Urinary bladder (tissue), 3 donors: ENCODE measurements at regions not wholly inside any gene's neighbourhood (a gene's known extent, or its start where the extent isn't known, plus 50 kb on each side); places are given as distances from the start of the nearest gene placed in this dataset.

Source experiments
- DNase-seq: peaks from one replicate; pipeline ENCODE4 v3.0.0-alpha.2; 2015; ENCODE audit errors: extremely low spot score
- H3K27ac ChIP-seq: one replicate; pipeline ENCODE4 v1.5.1; 2013; ENCODE audit warnings: low read depth, mild to moderate bottlenecking, moderate library complexity
- H3K36me3 ChIP-seq: one replicate; pipeline ENCODE4 v1.6.1; 2013; ENCODE audit warnings: mild to moderate bottlenecking, moderate library complexity; ENCODE audit not compliant: insufficient read depth
- H3K4me1 ChIP-seq: one replicate; pipeline ENCODE4 v1.6.1; 2013; ENCODE audit warnings: mild to moderate bottlenecking, moderate library complexity; ENCODE audit not compliant: insufficient read depth
- H3K4me3 ChIP-seq: one replicate; pipeline ENCODE4 v1.5.1; 2013; ENCODE audit warnings: low read depth, low read length
- WGBS: extraction: QIAGEN DNeasy Blood & Tissue Kit; methylation state at CpG from one replicate; pipeline ENCODE4 v1.1.7; 2013; 5-methylcytosine and 5-hydroxymethylcytosine counted together
- donor health status: healthy with polysubstance abuse.
- donor health status: healthy.

GRCh38 chr4:96352051-96352517 lies 512.2 kb downstream of the PDHA2 start:
- Histone ChIP-seq H3K27ac (no peak overlapping the region), H3K4me3 (no peak overlapping the region), H3K36me3 (no peaks in the 10 kb centered on the region), H3K4me1 (no peaks in the 10 kb centered on the region)
- 50% methylated on average over 3 of the region's 3 CpGs for WGBS
- no peak for DNase-seq

GRCh38 chr4:96354036-96354712 lies 514.3 kb downstream of the PDHA2 start:
- 14% methylated on average over 2 of the region's 2 CpGs for WGBS
- H3K4me1 ChIP-seq, result no peaks in the 10 kb centered on the region
- H3K4me3 ChIP-seq, result no peak overlapping the region

GRCh38 chr4:96355414-96355813 lies 515.5 kb downstream of the PDHA2 start:
- H3K4me1 ChIP-seq, result no peaks in the 10 kb centered on the region
- no peak overlapping the region for H3K4me3 ChIP-seq
- H3K36me3 ChIP-seq, result no peaks in the 10 kb centered on the region
- WGBS, result 93% methylated on average over 2 of the region's 2 CpGs
- DNase-seq, result no peak
- no peak overlapping the region for H3K27ac ChIP-seq

More at GRCh38 chr4:96354036-96354712, 514.3 kb downstream of the PDHA2 start:
- DNase-seq, result no peak
- Histone ChIP-seq H3K27ac (no peak overlapping the region), H3K36me3 (no peaks in the 10 kb centered on the region)

- H3K4me3 ChIP-seq, result no peak overlapping the region
- H3K36me3 ChIP-seq, result no peaks in the 10 kb centered on the region
- no peak for DNase-seq
- H3K27ac ChIP-seq, result no peak overlapping the region
- H3K4me1 ChIP-seq, result no peaks in the 10 kb centered on the region
- 76% methylated on average over 2 of the region's 2 CpGs for WGBS
Observed at GRCh38 chr4:96356591-96357370, 516.9 kb downstream of the PDHA2 start.

- Histone ChIP-seq H3K4me3 (no peak overlapping the region), H3K36me3 (no peaks in the 10 kb centered on the region), H3K4me1 (no peaks in the 10 kb centered on the region), H3K27ac (no peak overlapping the region)
- WGBS, result 83% methylated on average over 1 of the region's 1 CpG
- no peak for DNase-seq
Observed at GRCh38 chr4:96366632-96367031, 526.7 kb downstream of the PDHA2 start.

GRCh38 chr4:96375367-96375766 lies 535.5 kb downstream of the PDHA2 start:
- no peak for DNase-seq
- no peak overlapping the region for H3K4me3 ChIP-seq
- H3K4me1 ChIP-seq, result no peaks in the 10 kb centered on the region
- 71% methylated on average over 3 of the region's 3 CpGs for WGBS
- H3K36me3 ChIP-seq, result no peaks in the 10 kb centered on the region
- H3K27ac ChIP-seq, result no peak overlapping the region

- Histone ChIP-seq H3K4me3 (no peak overlapping the region), H3K4me1 (no peaks in the 10 kb centered on the region)
- WGBS, result 53% methylated on average over 2 of the region's 2 CpGs
Observed at GRCh38 chr4:96379524-96379923, 539.6 kb downstream of the PDHA2 start.

GRCh38 chr4:96380106-96380505 lies 540.2 kb downstream of the PDHA2 start:
- DNase-seq, result no peak
- no peaks in the 10 kb centered on the region for H3K4me1 ChIP-seq
- H3K36me3 ChIP-seq, result no peaks in the 10 kb centered on the region
- no peak overlapping the region for H3K27ac ChIP-seq
- H3K4me3 ChIP-seq, result no peak overlapping the region

More at GRCh38 chr4:96379524-96379923, 539.6 kb downstream of the PDHA2 start:
- Histone ChIP-seq H3K36me3 (no peaks in the 10 kb centered on the region), H3K27ac (no peak overlapping the region)
- no peak for DNase-seq

- H3K27ac ChIP-seq, result no peak overlapping the region
- no peak overlapping the region for H3K4me3 ChIP-seq
- DNase-seq, result no peak
- no peaks in the 10 kb centered on the region for H3K36me3 ChIP-seq
- H3K4me1 ChIP-seq, result no peaks in the 10 kb centered on the region
Observed at GRCh38 chr4:96383349-96383748, 543.5 kb downstream of the PDHA2 start.

GRCh38 chr4:96389770-96390169 lies 549.9 kb downstream of the PDHA2 start:
- H3K27ac ChIP-seq, result no peak overlapping the region
- no peak for DNase-seq
- WGBS, result 58% methylated on average over 2 of the region's 2 CpGs
- H3K4me3 ChIP-seq, result no peak overlapping the region
- H3K4me1 ChIP-seq, result no peaks in the 10 kb centered on the region
- no peaks in the 10 kb centered on the region for H3K36me3 ChIP-seq

GRCh38 chr4:96390404-96390803 lies 550.5 kb downstream of the PDHA2 start:
- Histone ChIP-seq H3K4me1 (no peaks in the 10 kb centered on the region), H3K4me3 (no peak overlapping the region), H3K27ac (no peak overlapping the region), H3K36me3 (no peaks in the 10 kb centered on the region)
- WGBS, result 74% methylated on average over 5 of the region's 5 CpGs
- DNase-seq, result no peak

- DNase-seq, result no peak
Observed at GRCh38 chr4:96395747-96396146, 555.9 kb downstream of the PDHA2 start.

GRCh38 chr4:96406742-96407141 lies 566.8 kb downstream of the PDHA2 start:
- Histone ChIP-seq H3K4me1 (no peaks in the 10 kb centered on the region), H3K36me3 (no peaks in the 10 kb centered on the region), H3K4me3 (no peak overlapping the region), H3K27ac (no peak overlapping the region)
- 61% methylated on average over 3 of the region's 3 CpGs for WGBS
- DNase-seq, result no peak

More at GRCh38 chr4:96395747-96396146, 555.9 kb downstream of the PDHA2 start:
- Histone ChIP-seq H3K27ac (no peak overlapping the region), H3K4me1 (no peaks in the 10 kb centered on the region), H3K4me3 (no peak overlapping the region), H3K36me3 (no peaks in the 10 kb centered on the region)

- Histone ChIP-seq H3K4me1 (no peaks in the 10 kb centered on the region), H3K4me3 (no peak overlapping the region), H3K27ac (no peak overlapping the region), H3K36me3 (no peaks in the 10 kb centered on the region)
- 73% methylated on average over 4 of the region's 4 CpGs for WGBS
- no peak for DNase-seq
Observed at GRCh38 chr4:96407225-96407624, 567.3 kb downstream of the PDHA2 start.
